GM18907 (cell line): ENCODE measurements at regions not wholly inside any gene's neighbourhood (a gene's known extent, or its start where the extent isn't known, plus 50 kb on each side); places are given as distances from the start of the nearest gene placed in this dataset.
"Not testable (repeated sequence)": the region's sequence is repeated elsewhere in the genome, so short reads cannot be mapped to it uniquely, and the experiment has no call there.

Source experiments
- ATAC-seq: cut with Tn5 transposase; IDR thresholded peaks from one replicate; pipeline ENCODE4 v1.9.1; 2021; ENCODE audit warnings: mild to moderate bottlenecking, moderate library complexity; ENCODE audit not compliant: unreplicated experiment

- no peak for ATAC-seq
Measured at GRCh38 chr4:187046471-187046870, 322.8 kb upstream of the FAT1 start.

- ATAC-seq: no peak
Measured at GRCh38 chr4:187059021-187059420, 335.4 kb upstream of the FAT1 start.

- no peak for ATAC-seq
Measured at GRCh38 chr4:187059895-187060294, 336.2 kb upstream of the FAT1 start.

- ATAC-seq: no peak
Measured at GRCh38 chr4:187060551-187060950, 336.9 kb upstream of the FAT1 start.

GRCh38 chr4:187063251-187063650 lies 339.6 kb upstream of the FAT1 start:
- no peak for ATAC-seq

- no peak for ATAC-seq
Measured at GRCh38 chr4:187064033-187064432, 340.4 kb upstream of the FAT1 start.

- no peak for ATAC-seq
Measured at GRCh38 chr4:187065396-187065795, 341.7 kb upstream of the FAT1 start.

- ATAC-seq: no peak
Measured at GRCh38 chr4:187065806-187066205, 342.1 kb upstream of the FAT1 start.

- ATAC-seq: no peak
Measured at GRCh38 chr4:187069398-187069797, 345.7 kb upstream of the FAT1 start.

GRCh38 chr4:187070158-187070557 lies 346.5 kb upstream of the FAT1 start:
- ATAC-seq: no peak

GRCh38 chr4:187070740-187071139 lies 347.1 kb upstream of the FAT1 start:
- ATAC-seq: no peak

- no peak for ATAC-seq
Measured at GRCh38 chr4:187071946-187072600, 348.4 kb upstream of the FAT1 start.

- ATAC-seq: no peak
Measured at GRCh38 chr4:187073820-187074219, 350.2 kb upstream of the FAT1 start.

- ATAC-seq: no peak
Measured at GRCh38 chr4:187075514-187075913, 351.9 kb upstream of the FAT1 start.

GRCh38 chr4:187077744-187078401 lies 354.2 kb upstream of the FAT1 start:
- no peak for ATAC-seq

- ATAC-seq: no peak
Measured at GRCh38 chr4:187084701-187085100, 361.0 kb upstream of the FAT1 start.

- ATAC-seq: no peak
Measured at GRCh38 chr4:187085339-187085738, 361.7 kb upstream of the FAT1 start.

GRCh38 chr4:187086151-187086550 lies 362.5 kb upstream of the FAT1 start:
- ATAC-seq: no peak

GRCh38 chr4:187088070-187088799 lies 364.6 kb upstream of the FAT1 start:
- ATAC-seq: no peak

- ATAC-seq: no peak
Measured at GRCh38 chr4:187090401-187090800, 366.7 kb upstream of the FAT1 start.

GRCh38 chr4:187090832-187091231 lies 367.2 kb upstream of the FAT1 start:
- not testable (repeated sequence) for ATAC-seq

GRCh38 chr4:187094144-187094543 lies 370.5 kb upstream of the FAT1 start:
- no peak for ATAC-seq
